ENCODE measurements at regions not wholly inside any gene's neighbourhood (a gene's known extent, or its start where the extent isn't known, plus 50 kb on each side); places are given as distances from the start of the nearest gene placed in this dataset.

- TF ChIP-seq CTCF (IDR thresholded peaks at IDR 0.05; ENCODE audit: insufficient read depth, low read depth, low read length) (no peak), EZH2 (IDR thresholded peaks at IDR 0.05; ENCODE audit: insufficient read depth, low read length) (no peak)
These were observed 233.4 kb upstream of the SYT10 start for GRCh38 chr12:33672836-33673577.

Measured in astrocyte (in vitro differentiated cells and primary cell).